HFF-Myc (cell line): ENCODE measurements at regions not wholly inside any gene's neighbourhood (a gene's known extent, or its start where the extent isn't known, plus 50 kb on each side); places are given as distances from the start of the nearest gene placed in this dataset.

Experiments
- DNase-seq: peaks from one replicate; pipeline ENCODE4 v3.0.0-alpha.2; 2011; ENCODE audit warnings: low read depth; ENCODE audit errors: extremely low read depth
- H3K4me3 ChIP-seq: replicated peaks from 2 replicates; pipeline ENCODE4 v1.5.1; 2011; ENCODE audit warnings: low read depth, mild to moderate bottlenecking, control low read depth, low read length
- CTCF ChIP-seq: IDR thresholded peaks from 2 replicates; pipeline ENCODE4 v1.5.1; 2012; ENCODE audit warnings: mild to moderate bottlenecking, low read depth, low read length, control low read depth; ENCODE audit errors: missing control alignments

- no peak for DNase-seq
- no peak overlapping the region for H3K4me3 ChIP-seq
- no peak for TF ChIP-seq CTCF
These were observed 547.4 kb upstream of the CXADR start for GRCh38 chr21:16965424-16965823.

- no peak overlapping the region for H3K4me3 ChIP-seq
- TF ChIP-seq CTCF, result no peak
- DNase-seq, result no peak
These were observed 544.4 kb upstream of the CXADR start for GRCh38 chr21:16968436-16968835.

GRCh38 chr21:16969636-16970035, 543.2 kb upstream of the CXADR start:
- H3K4me3 ChIP-seq, result no peak overlapping the region
- no peak for TF ChIP-seq CTCF
- no peak for DNase-seq

GRCh38 chr21:16974060-16974459, 538.8 kb upstream of the CXADR start:
- H3K4me3 ChIP-seq, result no peak overlapping the region
- TF ChIP-seq CTCF, result no peak
- DNase-seq, result no peak

GRCh38 chr21:16976193-16976592, 536.6 kb upstream of the CXADR start:
- no peak for TF ChIP-seq CTCF
- H3K4me3 ChIP-seq, result no peak overlapping the region
- DNase-seq, result no peak

GRCh38 chr21:16978309-16978895, 534.4 kb upstream of the CXADR start:
- TF ChIP-seq CTCF, result no peak
- no peak for DNase-seq

GRCh38 chr21:16979574-16979973, 533.3 kb upstream of the CXADR start:
- DNase-seq, result no peak
- H3K4me3 ChIP-seq, result no peak overlapping the region
- no peak for TF ChIP-seq CTCF

More at GRCh38 chr21:16978309-16978895, 534.4 kb upstream of the CXADR start:
- no peak overlapping the region for H3K4me3 ChIP-seq
